SJSA1 (cell line): ENCODE measurements at regions not wholly inside any gene's neighbourhood (a gene's known extent, or its start where the extent isn't known, plus 50 kb on each side); places are given as distances from the start of the nearest gene placed in this dataset.
A peak's percentile ranks its signal among the peaks of the same experiment; 100 is the strongest.
"Not testable (repeated sequence)": the region's sequence is repeated elsewhere in the genome, so short reads cannot be mapped to it uniquely, and the experiment has no call there.

ENCODE experiments used
- DNase-seq, 2 experiments: peaks; one replicate each; pipeline ENCODE4 v3.0.0-alpha.2; 2015 to 2020; ENCODE audit warnings: low spot score in 2 of 2, low read depth in 1 of 2
- H3K27ac ChIP-seq: fragments of 250-450 bp; sonication (Bioruptor Pico); 2 replicates; pipeline ENCODE4 v1.5.1; 2020; ENCODE audit warnings: mild to moderate bottlenecking, moderate library complexity
- H3K27me3 ChIP-seq: fragments of 250-450 bp; sonication (Bioruptor Pico); replicated peaks from 2 replicates; pipeline ENCODE4 v1.5.1; 2020; ENCODE audit warnings: mild to moderate bottlenecking, moderate library complexity
- H3K36me3 ChIP-seq: fragments of 250-450 bp; sonication (Bioruptor Pico); 2 replicates; pipeline ENCODE4 v1.5.1; 2020; ENCODE audit warnings: mild to moderate bottlenecking
- H3K4me1 ChIP-seq: fragments of 250-450 bp; sonication (Bioruptor Pico); replicated peaks from 2 replicates; pipeline ENCODE4 v1.6.1; 2021; ENCODE audit warnings: mild to moderate bottlenecking
- H3K4me3 ChIP-seq: fragments of 250-450 bp; sonication (Bioruptor Pico); 2 replicates; pipeline ENCODE4 v1.5.1; 2020; ENCODE audit warnings: mild to moderate bottlenecking
- H3K9me3 ChIP-seq: fragments of 250-450 bp; sonication (Bioruptor Pico); replicated peaks from 2 replicates; pipeline ENCODE4 v1.5.1; 2020; ENCODE audit warnings: mild to moderate bottlenecking

DNA sequence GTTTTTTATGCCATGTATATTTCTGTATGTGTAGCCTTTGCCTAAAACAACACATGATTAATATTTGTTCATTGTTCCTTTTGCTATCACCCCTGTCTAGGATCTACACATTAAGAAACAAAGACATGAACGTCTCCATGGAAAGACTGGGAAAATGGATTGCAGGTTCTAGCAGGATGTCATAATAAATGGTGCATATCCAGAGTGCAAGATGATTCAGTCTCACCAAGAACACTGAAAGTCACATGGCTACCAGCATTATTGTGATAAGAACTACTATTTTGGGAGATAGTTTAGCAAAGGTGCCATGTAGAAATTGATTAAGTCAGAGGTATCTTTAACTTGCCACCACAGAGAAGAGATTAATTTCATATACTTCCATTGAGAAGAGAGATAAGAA, 398.3 kb downstream of the OR4F29 start:
- H3K36me3 ChIP-seq, result not testable (repeated sequence)

DNA sequence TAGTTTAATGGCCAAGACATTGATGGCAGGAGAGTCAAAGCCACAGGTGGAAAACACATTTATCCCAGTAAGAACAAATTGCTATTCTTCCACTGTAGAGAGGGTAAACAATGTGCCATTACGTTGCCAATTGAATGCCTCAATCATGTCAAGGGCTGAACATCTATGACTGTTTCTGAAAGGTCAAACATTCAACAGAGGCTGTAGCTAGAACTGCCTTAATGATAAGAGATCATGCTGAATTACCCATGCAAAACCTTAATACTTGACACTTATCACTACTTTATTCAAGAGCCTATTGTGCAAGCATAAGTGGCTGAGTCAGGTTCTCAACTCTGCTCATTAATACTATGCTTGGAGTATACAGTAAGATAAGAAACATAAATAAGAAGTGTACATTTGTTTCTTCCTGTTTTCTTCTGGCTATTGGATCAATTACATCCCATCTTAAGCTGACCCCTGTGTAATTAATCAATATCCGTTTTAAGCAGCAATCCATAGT, 409.5 kb downstream of the OR4F29 start:
- not testable (repeated sequence) for H3K9me3 ChIP-seq, H3K4me1 ChIP-seq, H3K27ac ChIP-seq, H3K27me3 ChIP-seq, H3K36me3 ChIP-seq, DNase-seq, H3K4me3 ChIP-seq

More for the DNA sequence above, 398.3 kb downstream of the OR4F29 start:
- H3K27ac ChIP-seq, H3K4me3 ChIP-seq, H3K4me1 ChIP-seq, DNase-seq, H3K27me3 ChIP-seq, H3K9me3 ChIP-seq: not testable (repeated sequence)

DNA sequence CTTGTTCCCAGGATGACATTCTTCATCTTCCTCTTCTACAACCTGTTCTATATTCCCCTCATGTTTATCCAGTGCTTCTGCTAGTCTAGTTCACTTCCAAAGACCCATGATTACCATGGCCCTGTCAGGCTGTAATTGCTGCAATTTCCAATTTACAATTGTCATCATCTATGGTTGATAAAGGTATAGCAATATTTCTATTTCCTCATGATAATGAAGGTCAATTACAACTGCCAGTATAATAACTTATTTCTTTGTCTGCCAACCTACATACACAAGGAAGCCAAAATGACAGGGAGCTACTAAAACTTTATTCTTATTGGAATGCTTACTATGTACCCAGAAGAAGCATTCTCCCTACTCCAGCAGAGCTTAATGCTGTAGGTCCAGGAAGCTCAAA, 410.3 kb downstream of the OR4F29 start:
- not testable (repeated sequence) for DNase-seq, H3K27ac ChIP-seq, H3K36me3 ChIP-seq, H3K9me3 ChIP-seq, H3K4me3 ChIP-seq, H3K27me3 ChIP-seq, H3K4me1 ChIP-seq

DNA sequence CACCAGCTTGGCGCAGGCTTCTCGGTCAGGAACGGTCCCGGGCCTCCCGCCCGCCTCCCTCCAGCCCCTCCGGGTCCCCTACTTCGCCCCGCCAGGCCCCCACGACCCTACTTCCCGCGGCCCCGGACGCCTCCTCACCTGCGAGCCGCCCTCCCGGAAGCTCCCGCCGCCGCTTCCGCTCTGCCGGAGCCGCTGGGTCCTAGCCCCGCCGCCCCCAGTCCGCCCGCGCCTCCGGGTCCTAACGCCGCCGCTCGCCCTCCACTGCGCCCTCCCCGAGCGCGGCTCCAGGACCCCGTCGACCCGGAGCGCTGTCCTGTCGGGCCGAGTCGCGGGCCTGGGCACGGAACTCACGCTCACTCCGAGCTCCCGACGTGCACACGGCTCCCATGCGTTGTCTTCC, 422.3 kb downstream of the OR4F29 start:
- not testable (repeated sequence) for H3K9me3 ChIP-seq, H3K27me3 ChIP-seq, H3K27ac ChIP-seq, H3K4me3 ChIP-seq, H3K4me1 ChIP-seq, DNase-seq, H3K36me3 ChIP-seq

DNA sequence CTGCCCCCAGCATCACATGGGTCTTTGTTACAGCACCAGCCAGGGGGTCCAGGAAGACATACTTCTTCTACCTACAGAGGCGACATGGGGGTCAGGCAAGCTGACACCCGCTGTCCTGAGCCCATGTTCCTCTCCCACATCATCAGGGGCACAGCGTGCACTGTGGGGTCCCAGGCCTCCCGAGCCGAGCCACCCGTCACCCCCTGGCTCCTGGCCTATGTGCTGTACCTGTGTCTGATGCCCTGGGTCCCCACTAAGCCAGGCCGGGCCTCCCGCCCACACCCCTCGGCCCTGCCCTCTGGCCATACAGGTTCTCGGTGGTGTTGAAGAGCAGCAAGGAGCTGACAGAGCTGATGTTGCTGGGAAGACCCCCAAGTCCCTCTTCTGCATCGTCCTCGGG, 434.2 kb downstream of the OR4F29 start:
- H3K4me1 ChIP-seq, H3K27ac ChIP-seq, H3K9me3 ChIP-seq, H3K27me3 ChIP-seq, DNase-seq, H3K36me3 ChIP-seq, H3K4me3 ChIP-seq: not testable (repeated sequence)

DNA sequence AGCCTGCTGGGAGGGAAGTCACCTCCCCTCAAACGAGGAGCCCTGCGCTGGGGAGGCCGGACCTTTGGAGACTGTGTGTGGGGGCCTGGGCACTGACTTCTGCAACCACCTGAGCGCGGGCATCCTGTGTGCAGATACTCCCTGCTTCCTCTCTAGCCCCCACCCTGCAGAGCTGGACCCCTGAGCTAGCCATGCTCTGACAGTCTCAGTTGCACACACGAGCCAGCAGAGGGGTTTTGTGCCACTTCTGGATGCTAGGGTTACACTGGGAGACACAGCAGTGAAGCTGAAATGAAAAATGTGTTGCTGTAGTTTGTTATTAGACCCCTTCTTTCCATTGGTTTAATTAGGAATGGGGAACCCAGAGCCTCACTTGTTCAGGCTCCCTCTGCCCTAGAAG, 435.5 kb downstream of the OR4F29 start:
- not testable (repeated sequence) for H3K9me3 ChIP-seq, H3K4me3 ChIP-seq, H3K27ac ChIP-seq, H3K36me3 ChIP-seq, H3K27me3 ChIP-seq, H3K4me1 ChIP-seq
- peak in 1 of 2 experiments; percentile 40 for DNase-seq

DNA sequence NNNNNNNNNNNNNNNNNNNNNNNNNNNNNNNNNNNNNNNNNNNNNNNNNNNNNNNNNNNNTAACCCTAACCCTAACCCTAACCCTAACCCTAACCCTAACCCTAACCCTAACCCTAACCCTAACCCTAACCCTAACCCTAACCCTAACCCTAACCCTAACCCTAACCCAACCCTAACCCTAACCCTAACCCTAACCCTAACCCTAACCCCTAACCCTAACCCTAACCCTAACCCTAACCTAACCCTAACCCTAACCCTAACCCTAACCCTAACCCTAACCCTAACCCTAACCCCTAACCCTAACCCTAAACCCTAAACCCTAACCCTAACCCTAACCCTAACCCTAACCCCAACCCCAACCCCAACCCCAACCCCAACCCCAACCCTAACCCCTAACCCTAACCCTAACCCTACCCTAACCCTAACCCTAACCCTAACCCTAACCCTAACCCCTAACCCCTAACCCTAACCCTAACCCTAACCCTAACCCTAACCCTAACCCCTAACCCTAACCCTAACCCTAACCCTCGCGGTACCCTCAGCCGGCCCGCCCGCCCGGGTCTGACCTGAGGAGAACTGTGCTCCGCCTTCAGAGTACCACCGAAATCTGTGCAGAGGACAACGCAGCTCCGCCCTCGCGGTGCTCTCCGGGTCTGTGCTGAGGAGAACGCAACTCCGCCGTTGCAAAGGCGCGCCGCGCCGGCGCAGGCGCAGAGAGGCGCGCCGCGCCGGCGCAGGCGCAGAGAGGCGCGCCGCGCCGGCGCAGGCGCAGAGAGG, 441.3 kb downstream of the OR4F29 start:
- H3K9me3 ChIP-seq, H3K4me1 ChIP-seq, H3K27ac ChIP-seq, H3K4me3 ChIP-seq, H3K36me3 ChIP-seq, H3K27me3 ChIP-seq, DNase-seq: not testable (repeated sequence)
